Breast epithelium (tissue), 4 donors: ENCODE measurements at regions not wholly inside any gene's neighbourhood (a gene's known extent, or its start where the extent isn't known, plus 50 kb on each side); places are given as distances from the start of the nearest gene placed in this dataset.

Experiments used
- DNase-seq, 2 donors: peaks; one replicate each; pipeline ENCODE4 v3.0.0-alpha.2; 2019; ENCODE audit warnings: low spot score in 2 of 2
- H3K27ac ChIP-seq, 2 donors: fragments of 200-600 bp; sonication (generic) in 1 of 2; one replicate each; pipeline ENCODE4 v1.5.1; 2016 to 2019; ENCODE audit warnings: mild to moderate bottlenecking in 1 of 2
- H3K27me3 ChIP-seq, 2 donors: fragments of 200-600 bp; sonication (generic) in 1 of 2; one replicate each; pipeline versions ENCODE4 v1.5.1 to v1.6.0; 2017 to 2019; ENCODE audit warnings: control low read depth in 1 of 2, mild to moderate bottlenecking in 1 of 2
- H3K36me3 ChIP-seq: fragments of 200-600 bp; one replicate; pipeline ENCODE4 v1.5.1; 2019
- H3K4me1 ChIP-seq, 2 donors: fragments of 200-600 bp; sonication (generic); one replicate each; pipeline ENCODE4 v1.5.1; 2016 to 2019; ENCODE audit warnings: control low read depth in 1 of 2
- H3K4me3 ChIP-seq, 3 donors: fragments of 200-600 bp; sonication (generic); 1 replicate in 2 of 3; 2 replicates in 1 of 3; pipeline ENCODE4 v1.5.1; 2016 to 2019; ENCODE audit warnings: mild to moderate bottlenecking in 3 of 3, moderate library complexity in 2 of 3
- H3K9me3 ChIP-seq, 2 donors: fragments of 200-600 bp; sonication (generic) in 1 of 2; one replicate each; pipeline ENCODE4 v1.5.1; 2016 to 2019; ENCODE audit warnings: control low read depth in 1 of 2
- POLR2A ChIP-seq: fragments of 450-650 bp; IDR thresholded peaks from one replicate; pipeline ENCODE4 v1.6.1; 2016; ENCODE audit warnings: antibody characterized with exemption, mild to moderate bottlenecking, moderate library complexity
- POLR2AphosphoS5 ChIP-seq, 3 donors: sonication (generic); formaldehyde crosslinking; IDR thresholded peaks; one replicate each; pipeline ENCODE4 v1.6.1; 2017; ENCODE audit warnings: antibody characterized with exemption in 3 of 3
- intact Hi-C: fragments of 100-400 bp; cut with DNase I; formaldehyde crosslinking; loops from one replicate; pipeline ENCODE4 v1.15.1; 2023; ENCODE audit warnings: low total_unique reads
- TF ChIP-seq, protein P1 (sequence below), 3 donors: fragments of 450-650 bp; IDR thresholded peaks; one replicate each; pipeline ENCODE4 v1.5.1; 2016 to 2017; ENCODE audit warnings: antibody characterized with exemption in 3 of 3, mild to moderate bottlenecking in 3 of 3, moderate library complexity in 3 of 3

GRCh38 chr1:73772941-73773340 is 425.0 kb downstream of the LRRIQ3 start:
- no peaks in the 10 kb centered on the region for H3K4me1 ChIP-seq
- H3K9me3 ChIP-seq = no peaks in the 10 kb centered on the region
- intact Hi-C loops = no loop called here
- no peaks in the 10 kb centered on the region for H3K27me3 ChIP-seq
- TF ChIP-seq, protein P1, sequence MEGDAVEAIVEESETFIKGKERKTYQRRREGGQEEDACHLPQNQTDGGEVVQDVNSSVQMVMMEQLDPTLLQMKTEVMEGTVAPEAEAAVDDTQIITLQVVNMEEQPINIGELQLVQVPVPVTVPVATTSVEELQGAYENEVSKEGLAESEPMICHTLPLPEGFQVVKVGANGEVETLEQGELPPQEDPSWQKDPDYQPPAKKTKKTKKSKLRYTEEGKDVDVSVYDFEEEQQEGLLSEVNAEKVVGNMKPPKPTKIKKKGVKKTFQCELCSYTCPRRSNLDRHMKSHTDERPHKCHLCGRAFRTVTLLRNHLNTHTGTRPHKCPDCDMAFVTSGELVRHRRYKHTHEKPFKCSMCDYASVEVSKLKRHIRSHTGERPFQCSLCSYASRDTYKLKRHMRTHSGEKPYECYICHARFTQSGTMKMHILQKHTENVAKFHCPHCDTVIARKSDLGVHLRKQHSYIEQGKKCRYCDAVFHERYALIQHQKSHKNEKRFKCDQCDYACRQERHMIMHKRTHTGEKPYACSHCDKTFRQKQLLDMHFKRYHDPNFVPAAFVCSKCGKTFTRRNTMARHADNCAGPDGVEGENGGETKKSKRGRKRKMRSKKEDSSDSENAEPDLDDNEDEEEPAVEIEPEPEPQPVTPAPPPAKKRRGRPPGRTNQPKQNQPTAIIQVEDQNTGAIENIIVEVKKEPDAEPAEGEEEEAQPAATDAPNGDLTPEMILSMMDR (IDR thresholded peaks at IDR 0.05) = no peak
- TF ChIP-seq POLR2A = no peak
- TF ChIP-seq POLR2AphosphoS5 (IDR thresholded peaks at IDR 0.05) = no peak
- DNase-seq = no peak
- no peak overlapping the region for H3K27ac ChIP-seq
- no peak overlapping the region for H3K4me3 ChIP-seq
- H3K36me3 ChIP-seq = no peaks in the 10 kb centered on the region

DNA sequence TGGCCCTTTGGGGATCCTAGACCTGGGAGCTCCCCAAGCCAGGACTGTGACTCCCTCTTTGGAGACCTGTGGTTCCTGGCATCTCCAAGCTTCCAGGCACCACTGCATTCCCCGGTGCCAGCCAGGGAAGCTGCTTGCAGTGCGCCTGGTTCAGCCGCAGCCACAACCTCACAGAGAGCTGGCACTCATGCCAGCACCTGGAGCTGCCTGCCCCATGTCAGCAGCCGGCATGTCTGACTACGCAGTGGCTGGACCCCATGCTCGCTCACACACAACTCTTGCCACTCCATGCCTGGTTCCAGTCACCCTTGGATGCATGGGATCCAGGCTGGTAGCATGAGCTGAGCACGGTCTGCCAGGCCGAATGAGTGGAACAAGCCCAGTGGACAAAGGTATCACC is 426.6 kb downstream of the LRRIQ3 start:
- Histone ChIP-seq H3K4me1 (no peaks in the 10 kb centered on the region), H3K27ac (no peak overlapping the region), H3K27me3 (no peaks in the 10 kb centered on the region), H3K4me3 (no peak overlapping the region), H3K36me3 (no peaks in the 10 kb centered on the region), H3K9me3 (no peaks in the 10 kb centered on the region)
- intact Hi-C loops = no loop called here
- no peak for DNase-seq
- TF ChIP-seq POLR2AphosphoS5 (IDR thresholded peaks at IDR 0.05) (no peak), POLR2A (no peak)
- TF ChIP-seq, protein P1 (IDR thresholded peaks at IDR 0.05) = no peak

- DNase-seq = no peak
- no peak for TF ChIP-seq POLR2A
- no peak for TF ChIP-seq POLR2AphosphoS5 (IDR thresholded peaks at IDR 0.05)
- TF ChIP-seq, protein P1 (IDR thresholded peaks at IDR 0.05) = no peak
- intact Hi-C loops = no loop called here
Observed at GRCh38 chr1:73770109-73770905, 427.7 kb downstream of the LRRIQ3 start.

GRCh38 chr1:73766786-73767348 is 431.1 kb downstream of the LRRIQ3 start:
- Histone ChIP-seq H3K9me3 (no peaks in the 10 kb centered on the region), H3K4me3 (no peak overlapping the region), H3K27ac (no peak overlapping the region), H3K36me3 (no peaks in the 10 kb centered on the region), H3K4me1 (no peaks in the 10 kb centered on the region), H3K27me3 (no peaks in the 10 kb centered on the region)
- no peak for DNase-seq
- TF ChIP-seq POLR2A = no peak
- intact Hi-C loops = no loop called here

More at GRCh38 chr1:73770109-73770905, 427.7 kb downstream of the LRRIQ3 start:
- no peaks in the 10 kb centered on the region for H3K9me3 ChIP-seq
- H3K27ac ChIP-seq = no peak overlapping the region
- H3K4me3 ChIP-seq = no peak overlapping the region
- H3K36me3 ChIP-seq = no peaks in the 10 kb centered on the region
- H3K4me1 ChIP-seq = no peaks in the 10 kb centered on the region
- H3K27me3 ChIP-seq = no peaks in the 10 kb centered on the region

GRCh38 chr1:73765551-73766233 is 432.3 kb downstream of the LRRIQ3 start:
- Histone ChIP-seq H3K27ac (no peak overlapping the region), H3K4me3 (no peak overlapping the region), H3K27me3 (no peaks in the 10 kb centered on the region), H3K4me1 (no peaks in the 10 kb centered on the region), H3K36me3 (no peaks in the 10 kb centered on the region), H3K9me3 (no peaks in the 10 kb centered on the region)
- no peak for TF ChIP-seq POLR2AphosphoS5 (IDR thresholded peaks at IDR 0.05)
- no peak for TF ChIP-seq POLR2A
- TF ChIP-seq, protein P1 (IDR thresholded peaks at IDR 0.05) = no peak
- intact Hi-C loops = no loop called here
- DNase-seq = no peak
